ENCODE measurements at regions not wholly inside any gene's neighbourhood (a gene's known extent, or its start where the extent isn't known, plus 50 kb on each side); places are given as distances from the start of the nearest gene placed in this dataset.
A peak's percentile ranks its signal among the peaks of the same experiment; 100 is the strongest.

GRCh38 chr16:50957056-50957455 lies 194.0 kb downstream of the SALL1 start:
- FAIRE-seq (no peak), DNase-seq (ENCODE audit: insufficient read length, low spot score) (no peak)
- TF ChIP-seq POLR2AphosphoS5 (IDR thresholded peaks at IDR 0.05; ENCODE audit: low read depth, low read length) (no peak), PAX5 (IDR thresholded peaks at IDR 0.05; ENCODE audit: insufficient read depth, low read length, severe bottlenecking) (no peak), POU2F2 (IDR thresholded peaks at IDR 0.05; ENCODE audit: low read depth, low read length) (no peak), POLR2A (IDR thresholded peaks at IDR 0.05; ENCODE audit: low read depth, low read length) (no peak), SPI1 (IDR thresholded peaks at IDR 0.05; ENCODE audit: low read depth, low read length) (no peak), TAF1 (IDR thresholded peaks at IDR 0.05; ENCODE audit: low read depth, low read length) (no peak)

GRCh38 chr16:50956637-50957036 lies 194.4 kb downstream of the SALL1 start:
- FAIRE-seq (no peak), DNase-seq (ENCODE audit: insufficient read length, low spot score) (no peak)
- TF ChIP-seq POLR2AphosphoS5 (IDR thresholded peaks at IDR 0.05; ENCODE audit: low read depth, low read length) = no peak
- no peak for TF ChIP-seq TAF1 (IDR thresholded peaks at IDR 0.05; ENCODE audit: low read depth, low read length)
- TF ChIP-seq POLR2A (IDR thresholded peaks at IDR 0.05; ENCODE audit: low read depth, low read length) = no peak
- no peak for TF ChIP-seq PAX5 (IDR thresholded peaks at IDR 0.05; ENCODE audit: insufficient read depth, low read length, severe bottlenecking)
- no peak for TF ChIP-seq POU2F2 (IDR thresholded peaks at IDR 0.05; ENCODE audit: low read depth, low read length)
- no peak for TF ChIP-seq SPI1 (IDR thresholded peaks at IDR 0.05; ENCODE audit: low read depth, low read length)

DNA sequence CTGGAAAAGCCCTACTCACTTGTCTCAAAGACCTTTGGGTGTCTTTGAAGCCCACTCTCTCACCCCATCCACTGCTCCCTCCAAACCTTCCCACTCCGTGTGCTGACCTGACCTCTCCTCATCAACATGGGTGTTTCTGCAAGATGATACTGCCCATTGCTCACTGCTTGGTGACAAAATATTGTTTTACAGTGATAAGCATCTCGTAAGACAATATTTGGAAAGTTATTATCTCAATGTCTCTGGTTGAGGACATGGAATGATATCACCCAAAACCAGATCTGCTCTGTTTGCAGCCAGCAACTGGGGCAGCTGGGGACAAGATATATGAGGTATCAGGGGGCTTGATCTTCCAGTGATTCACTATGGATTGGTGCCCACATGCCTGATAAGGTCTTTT lies 195.8 kb downstream of the SALL1 start:
- TF ChIP-seq SPI1 (IDR thresholded peaks at IDR 0.05; ENCODE audit: low read depth, low read length) = no peak
- no peak for TF ChIP-seq POLR2AphosphoS5 (IDR thresholded peaks at IDR 0.05; ENCODE audit: low read depth, low read length)
- TF ChIP-seq POLR2A (IDR thresholded peaks at IDR 0.05; ENCODE audit: low read depth, low read length) = no peak
- FAIRE-seq (no peak), DNase-seq (ENCODE audit: insufficient read length, low spot score) (no peak)

DNA sequence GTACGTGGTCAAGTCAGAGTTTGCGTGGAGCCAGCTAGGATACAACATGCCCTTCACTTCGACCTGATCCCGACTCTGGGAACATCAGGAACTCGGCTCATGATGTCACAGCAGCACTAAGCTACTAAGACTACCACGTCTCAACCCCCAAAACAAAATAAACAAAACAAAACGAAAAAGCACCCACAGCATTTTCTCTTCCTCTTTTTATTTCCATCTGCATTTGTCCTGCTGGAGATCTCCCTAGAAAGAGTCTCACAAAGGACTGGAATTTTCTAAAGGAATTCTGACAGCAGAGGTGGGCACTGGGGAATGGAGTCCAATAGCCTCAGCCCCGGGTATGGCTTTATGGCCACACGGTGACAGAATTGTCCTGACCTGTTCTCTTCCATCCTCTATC lies 196.6 kb downstream of the SALL1 start:
- DNase-seq (ENCODE audit: insufficient read length, low spot score) (no peak), FAIRE-seq (no peak)
- TF ChIP-seq POLR2AphosphoS5 (IDR thresholded peaks at IDR 0.05; ENCODE audit: low read depth, low read length) (no peak), SPI1 (IDR thresholded peaks at IDR 0.05; ENCODE audit: low read depth, low read length) (peak; percentile 77)

- DNase-seq (ENCODE audit: insufficient read length, low spot score) = no peak
- no peak for FAIRE-seq
- no peak for TF ChIP-seq POLR2AphosphoS5 (IDR thresholded peaks at IDR 0.05; ENCODE audit: low read depth, low read length)
- no peak for TF ChIP-seq TAF1 (IDR thresholded peaks at IDR 0.05; ENCODE audit: low read depth, low read length)
- no peak for TF ChIP-seq POU2F2 (IDR thresholded peaks at IDR 0.05; ENCODE audit: low read depth, low read length)
- TF ChIP-seq SPI1 (IDR thresholded peaks at IDR 0.05; ENCODE audit: low read depth, low read length) = no peak
- no peak for TF ChIP-seq PAX5 (IDR thresholded peaks at IDR 0.05; ENCODE audit: insufficient read depth, low read length, severe bottlenecking)
- TF ChIP-seq POLR2A (IDR thresholded peaks at IDR 0.05; ENCODE audit: low read depth, low read length) = no peak
Measured at GRCh38 chr16:50953290-50953689, 197.8 kb downstream of the SALL1 start.

DNA sequence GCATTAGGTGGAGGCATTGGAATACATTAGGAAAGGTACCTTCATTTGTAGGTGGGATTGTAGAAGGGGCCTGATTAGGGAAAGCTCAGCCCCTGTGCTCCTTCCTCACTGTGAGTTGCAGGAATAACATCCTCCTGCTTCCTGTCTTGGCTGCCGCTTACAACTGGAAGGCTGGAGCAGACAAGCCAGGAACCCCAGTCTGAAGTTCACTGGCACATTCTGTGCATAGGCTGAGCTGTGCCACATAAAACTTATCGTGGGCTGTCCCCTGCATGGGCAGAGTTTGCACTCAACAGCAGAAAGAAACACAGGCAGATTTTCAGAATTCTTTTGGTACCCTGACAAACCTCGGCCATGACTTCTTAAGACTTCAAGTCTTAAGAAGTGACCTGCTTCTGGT lies 200.1 kb downstream of the SALL1 start:
- DNase-seq (ENCODE audit: insufficient read length, low spot score) (no peak), FAIRE-seq (no peak)
- no peak for TF ChIP-seq POLR2A (IDR thresholded peaks at IDR 0.05; ENCODE audit: low read depth, low read length)

DNA sequence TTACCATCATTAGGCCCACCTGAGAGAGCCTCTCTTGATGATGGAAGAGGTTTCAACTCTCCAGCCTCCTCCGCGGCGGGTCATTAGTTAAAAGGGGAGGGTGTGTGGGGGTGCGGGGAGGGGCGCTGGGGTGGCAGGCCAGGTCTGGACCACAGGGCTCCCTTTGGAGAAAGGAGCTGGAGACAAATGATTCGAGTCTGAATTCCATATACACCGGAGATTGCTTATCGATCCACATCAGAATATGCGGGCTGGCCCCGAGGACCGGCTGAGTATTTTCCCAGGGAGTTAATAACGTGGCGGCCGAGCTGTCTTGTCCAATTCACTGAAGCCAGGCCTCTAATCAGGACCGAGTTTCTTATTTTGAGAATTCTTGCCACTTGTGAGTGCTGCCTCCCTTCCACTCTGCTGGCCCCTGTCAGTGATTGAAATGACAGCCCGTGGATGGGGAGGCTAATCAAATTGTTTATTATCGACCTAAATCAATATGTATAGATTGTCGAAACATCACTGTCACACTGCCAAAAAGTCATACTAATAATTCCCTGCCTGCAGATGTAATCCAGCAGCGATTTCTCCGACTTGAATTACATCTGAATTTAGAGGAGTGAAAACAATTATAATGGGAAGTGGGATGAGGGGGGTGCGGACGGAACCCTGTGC lies 202.7 kb downstream of the SALL1 start:
- no peak for TF ChIP-seq SPI1 (IDR thresholded peaks at IDR 0.05; ENCODE audit: low read depth, low read length)
- no peak for TF ChIP-seq POU2F2 (IDR thresholded peaks at IDR 0.05; ENCODE audit: low read depth, low read length)
- no peak for TF ChIP-seq POLR2A (IDR thresholded peaks at IDR 0.05; ENCODE audit: low read depth, low read length)
- no peak for TF ChIP-seq PAX5 (IDR thresholded peaks at IDR 0.05; ENCODE audit: insufficient read depth, low read length, severe bottlenecking)
- no peak for TF ChIP-seq TAF1 (IDR thresholded peaks at IDR 0.05; ENCODE audit: low read depth, low read length)
- no peak for TF ChIP-seq POLR2AphosphoS5 (IDR thresholded peaks at IDR 0.05; ENCODE audit: low read depth, low read length)
- FAIRE-seq (no peak), DNase-seq (ENCODE audit: insufficient read length, low spot score) (no peak)

DNA sequence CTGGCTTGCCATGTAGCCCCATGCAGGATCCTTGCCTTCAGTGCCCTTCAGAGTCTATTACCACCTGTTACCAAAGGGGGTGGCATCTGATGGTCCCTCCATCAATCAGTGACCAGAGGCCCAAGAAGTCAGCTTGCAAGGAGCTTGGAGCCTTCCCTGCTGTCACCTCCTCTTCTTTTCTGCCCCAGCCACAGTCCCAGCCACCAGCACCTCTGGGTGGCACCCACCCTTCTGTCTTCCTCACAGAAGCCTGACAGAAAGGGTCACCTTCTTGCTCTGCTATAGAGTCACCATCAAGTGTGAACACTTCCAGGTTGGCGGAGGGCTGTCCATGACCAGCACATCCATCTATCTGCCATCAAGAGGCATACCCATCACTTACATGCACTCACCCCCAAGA lies 203.2 kb downstream of the SALL1 start:
- no peak for FAIRE-seq
- no peak for TF ChIP-seq PAX5 (IDR thresholded peaks at IDR 0.05; ENCODE audit: insufficient read depth, low read length, severe bottlenecking)

GRCh38 chr16:50946606-50947005 lies 204.5 kb downstream of the SALL1 start:
- no peak for FAIRE-seq
- no peak for DNase-seq (ENCODE audit: insufficient read length, low spot score)
- TF ChIP-seq TAF1 (IDR thresholded peaks at IDR 0.05; ENCODE audit: low read depth, low read length) (no peak), POLR2AphosphoS5 (IDR thresholded peaks at IDR 0.05; ENCODE audit: low read depth, low read length) (no peak), POLR2A (IDR thresholded peaks at IDR 0.05; ENCODE audit: low read depth, low read length) (no peak), SPI1 (IDR thresholded peaks at IDR 0.05; ENCODE audit: low read depth, low read length) (no peak)

More for the DNA sequence above, 203.2 kb downstream of the SALL1 start:
- no peak for DNase-seq (ENCODE audit: insufficient read length, low spot score)

DNA sequence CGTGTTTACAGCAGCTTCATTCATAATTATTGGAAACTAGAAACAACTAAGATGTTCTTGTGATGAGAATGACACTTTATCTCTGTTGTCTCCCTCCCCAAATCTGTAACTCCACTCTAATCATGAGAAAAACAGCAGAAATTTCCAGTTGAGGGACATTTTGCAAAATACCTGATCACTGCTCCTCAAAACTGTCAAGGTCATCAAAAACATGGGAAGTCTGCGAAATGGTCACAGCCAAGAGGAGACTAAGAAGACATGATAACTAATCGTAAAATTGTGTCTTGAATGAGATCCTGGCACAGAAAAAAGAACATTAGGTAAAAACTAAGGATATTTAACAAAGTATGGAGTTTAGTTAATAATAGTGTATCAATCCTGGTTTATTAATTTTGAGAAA lies 204.2 kb downstream of the CYLD start:
- TF ChIP-seq POU2F2 (IDR thresholded peaks at IDR 0.05; ENCODE audit: low read depth, low read length) (no peak), TAF1 (IDR thresholded peaks at IDR 0.05; ENCODE audit: low read depth, low read length) (no peak), POLR2A (IDR thresholded peaks at IDR 0.05; ENCODE audit: low read depth, low read length) (no peak), PAX5 (IDR thresholded peaks at IDR 0.05; ENCODE audit: insufficient read depth, low read length, severe bottlenecking) (no peak), SPI1 (IDR thresholded peaks at IDR 0.05; ENCODE audit: low read depth, low read length) (no peak), POLR2AphosphoS5 (IDR thresholded peaks at IDR 0.05; ENCODE audit: low read depth, low read length) (no peak)
- DNase-seq (ENCODE audit: insufficient read length, low spot score) = no peak
- FAIRE-seq = no peak

DNA sequence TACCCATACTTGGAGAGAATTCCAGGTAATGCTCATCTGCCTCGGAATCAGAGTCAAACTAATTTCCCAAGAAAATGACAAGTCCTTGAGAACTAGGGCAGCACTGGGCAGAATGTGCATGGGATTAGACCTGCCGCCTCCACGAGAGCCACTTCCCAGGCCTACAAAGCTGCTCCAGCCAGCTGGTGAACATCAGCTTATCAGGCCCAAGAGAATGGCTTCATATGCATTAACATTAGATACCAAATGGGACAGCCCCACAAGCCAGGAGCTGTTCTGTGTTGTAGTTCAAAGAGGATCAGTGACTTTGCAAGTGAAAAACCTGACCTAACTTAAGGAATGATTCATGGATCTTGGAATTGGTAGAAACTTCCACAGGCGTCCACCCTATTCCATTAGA lies 203.3 kb downstream of the CYLD start:
- FAIRE-seq (no peak), DNase-seq (ENCODE audit: insufficient read length, low spot score) (no peak)
- TF ChIP-seq POLR2A (IDR thresholded peaks at IDR 0.05; ENCODE audit: low read depth, low read length) (no peak), PAX5 (IDR thresholded peaks at IDR 0.05; ENCODE audit: insufficient read depth, low read length, severe bottlenecking) (no peak), POU2F2 (IDR thresholded peaks at IDR 0.05; ENCODE audit: low read depth, low read length) (no peak), TAF1 (IDR thresholded peaks at IDR 0.05; ENCODE audit: low read depth, low read length) (no peak), SPI1 (IDR thresholded peaks at IDR 0.05; ENCODE audit: low read depth, low read length) (no peak), POLR2AphosphoS5 (IDR thresholded peaks at IDR 0.05; ENCODE audit: low read depth, low read length) (no peak)
